CD8-positive, alpha-beta memory T cell (primary cell): ENCODE measurements at regions not wholly inside any gene's neighbourhood (a gene's known extent, or its start where the extent isn't known, plus 50 kb on each side); places are given as distances from the start of the nearest gene placed in this dataset.
A peak's percentile ranks its signal among the peaks of the same experiment; 100 is the strongest.

Experiments used
- CTCF ChIA-PET: fragments of 350-600 bp; sonication (Branson Sonifier 250); formaldehyde crosslinking; loops from one replicate; lab custom pipeline; 2021; ENCODE audit warnings: antibody characterized with exemption; lab: Charles Lee
- POLR2A ChIA-PET: fragments of 350-600 bp; sonication (Branson Sonifier 250); formaldehyde crosslinking; loops from one replicate; lab custom pipeline; 2021; ENCODE audit warnings: antibody characterized with exemption; lab: Charles Lee
- DNase-seq, 5 donors: peaks; one replicate each; pipeline versions ENCODE4 v3.0.0 to v3.0.0-alpha.2; 2020 to 2022; ENCODE audit warnings: mixed read lengths in 1 of 5
- H3K27ac ChIP-seq: one replicate; pipeline ENCODE4 v1.7.0; 2013; ENCODE audit warnings: low read depth, mild to moderate bottlenecking, low read length, moderate library complexity
- H3K27me3 ChIP-seq: 2 replicates; pipeline ENCODE4 v1.7.0; 2013; ENCODE audit warnings: low read length, mild to moderate bottlenecking; ENCODE audit not compliant: insufficient read depth, poor library complexity, severe bottlenecking
- H3K36me3 ChIP-seq: 2 replicates; pipeline ENCODE4 v1.7.0; 2013; ENCODE audit warnings: mild to moderate bottlenecking, low read length, moderate library complexity; ENCODE audit not compliant: insufficient read depth
- H3K4me1 ChIP-seq: 2 replicates; pipeline ENCODE4 v1.7.0; 2013; ENCODE audit warnings: mild to moderate bottlenecking, low read length, moderate library complexity; ENCODE audit not compliant: insufficient read depth
- H3K4me3 ChIP-seq: 2 replicates; pipeline ENCODE4 v1.7.0; 2013; ENCODE audit warnings: mild to moderate bottlenecking, low read length
- H3K9me3 ChIP-seq: 2 replicates; pipeline ENCODE4 v1.7.0; 2013; ENCODE audit warnings: mild to moderate bottlenecking, low read length
- H3K27ac Mint-ChIP-seq, 8 donors: one replicate each; pipeline ENCODE4 v1.8.0; 2020 to 2021; ENCODE audit warnings: mixed read lengths in 8 of 8, mild to moderate bottlenecking in 6 of 8, inconsistent platforms in 3 of 8, moderate library complexity in 3 of 8
- H3K27me3 Mint-ChIP-seq, 2 donors: one replicate each; pipeline ENCODE4 v1.8.0; 2020 to 2021; ENCODE audit warnings: mixed read lengths in 2 of 2, mild to moderate bottlenecking in 1 of 2, moderate library complexity in 1 of 2
- H3K36me3 Mint-ChIP-seq, 3 donors: one replicate each; pipeline ENCODE4 v1.8.0; 2020 to 2021; ENCODE audit warnings: mixed read lengths in 3 of 3, inconsistent platforms in 1 of 3, mild to moderate bottlenecking in 1 of 3
- H3K4me1 Mint-ChIP-seq, 3 donors: one replicate each; pipeline ENCODE4 v1.8.0; 2020 to 2021; ENCODE audit warnings: mixed read lengths in 3 of 3, inconsistent platforms in 1 of 3, mild to moderate bottlenecking in 1 of 3
- H3K4me3 Mint-ChIP-seq, 7 donors: one replicate each; pipeline ENCODE4 v1.8.0; 2020 to 2021; ENCODE audit warnings: mixed read lengths in 7 of 7, mild to moderate bottlenecking in 6 of 7, moderate library complexity in 4 of 7, inconsistent platforms in 2 of 7
- H3K9me3 Mint-ChIP-seq, 5 donors: one replicate each; pipeline ENCODE4 v1.8.0; 2020 to 2022; ENCODE audit warnings: mixed read lengths in 5 of 5, mild to moderate bottlenecking in 3 of 5, moderate library complexity in 2 of 5, inconsistent platforms in 1 of 5

GRCh38 chr1:29540801-29541357 lies 304.6 kb downstream of the PTPRU start:
- H3K4me1 Mint-ChIP-seq: no peaks in the 10 kb centered on the region
- H3K4me3 ChIP-seq: no peak overlapping the region
- H3K36me3 ChIP-seq: no peaks in the 10 kb centered on the region
- H3K27me3 Mint-ChIP-seq: peaks cover 8 to 10% of the 10 kb centered on the region in 2 donors
- H3K36me3 Mint-ChIP-seq: no peaks in the 10 kb centered on the region
- ChIA-PET CTCF (no interaction called here), POLR2A (no interaction called here)
- H3K9me3 Mint-ChIP-seq: no peaks in the 10 kb centered on the region
- no peaks in the 10 kb centered on the region for H3K4me1 ChIP-seq
- no peaks in the 10 kb centered on the region for H3K9me3 ChIP-seq
- no peak overlapping the region for H3K27ac Mint-ChIP-seq
- no peaks in the 10 kb centered on the region for H3K27me3 ChIP-seq
- H3K4me3 Mint-ChIP-seq: no peak overlapping the region
- no peak for DNase-seq
- no peak overlapping the region for H3K27ac ChIP-seq

GRCh38 chr1:29539971-29540370 lies 303.6 kb downstream of the PTPRU start:
- H3K27me3 ChIP-seq: no peaks in the 10 kb centered on the region
- H3K4me3 Mint-ChIP-seq: no peak overlapping the region
- no peaks in the 10 kb centered on the region for H3K4me1 ChIP-seq
- H3K27ac Mint-ChIP-seq: no peak overlapping the region
- peak in 1 of 5 donors; percentile 13 for DNase-seq
- no peaks in the 10 kb centered on the region for H3K36me3 Mint-ChIP-seq
- peaks cover 8 to 10% of the 10 kb centered on the region in 2 donors for H3K27me3 Mint-ChIP-seq
- CTCF ChIA-PET: no interaction called here
- POLR2A ChIA-PET: no interaction called here
- no peak overlapping the region for H3K4me3 ChIP-seq
- H3K9me3 ChIP-seq: no peaks in the 10 kb centered on the region
- peaks cover 0 to 2% (median 0%) of the 10 kb centered on the region in 5 donors for H3K9me3 Mint-ChIP-seq
- no peak overlapping the region for H3K27ac ChIP-seq
- no peaks in the 10 kb centered on the region for H3K36me3 ChIP-seq
- H3K4me1 Mint-ChIP-seq: no peaks in the 10 kb centered on the region

- H3K27me3 Mint-ChIP-seq: peaks cover 4 to 10% of the 10 kb centered on the region in 2 donors
- H3K27ac ChIP-seq: no peak overlapping the region
- no peak overlapping the region for H3K4me3 ChIP-seq
- peaks cover 0 to 2% (median 0%) of the 10 kb centered on the region in 3 donors for H3K36me3 Mint-ChIP-seq
- CTCF ChIA-PET: no interaction called here
- H3K27ac Mint-ChIP-seq: no peak overlapping the region
- POLR2A ChIA-PET: no interaction called here
- no peaks in the 10 kb centered on the region for H3K4me1 ChIP-seq
- peaks cover 0 to 4% (median 0%) of the 10 kb centered on the region in 5 donors for H3K9me3 Mint-ChIP-seq
- H3K4me1 Mint-ChIP-seq: no peaks in the 10 kb centered on the region
- no peaks in the 10 kb centered on the region for H3K9me3 ChIP-seq
- no peaks in the 10 kb centered on the region for H3K36me3 ChIP-seq
- H3K27me3 ChIP-seq: no peaks in the 10 kb centered on the region
- no peak overlapping the region for H3K4me3 Mint-ChIP-seq
- peak in 1 of 5 donors; percentile 23 for DNase-seq
Measured at GRCh38 chr1:29538586-29538985, 302.3 kb downstream of the PTPRU start.

- H3K27ac ChIP-seq: no peak overlapping the region
- Mint-ChIP-seq H3K4me3 (no peak overlapping the region), H3K27me3 (peaks cover 5 to 29% of the 10 kb centered on the region in 2 donors), H3K9me3 (peaks cover 15 to 23% (median 18%) of the 10 kb centered on the region in 5 donors), H3K27ac (no peak overlapping the region), H3K36me3 (peaks cover 0 to 2% (median 0%) of the 10 kb centered on the region in 3 donors), H3K4me1 (no peaks in the 10 kb centered on the region)
- DNase-seq: peak in 1 of 5 donors; percentile 3
- no peaks in the 10 kb centered on the region for H3K4me1 ChIP-seq
- peaks cover 5% of the 10 kb centered on the region for H3K9me3 ChIP-seq
- no peaks in the 10 kb centered on the region for H3K36me3 ChIP-seq
- POLR2A ChIA-PET: no interaction called here
- CTCF ChIA-PET: no interaction called here
- H3K4me3 ChIP-seq: no peak overlapping the region
- H3K27me3 ChIP-seq: no peaks in the 10 kb centered on the region
Measured at GRCh38 chr1:29532751-29533150, 296.4 kb downstream of the PTPRU start.

- Histone ChIP-seq H3K27ac (no peak overlapping the region), H3K36me3 (no peaks in the 10 kb centered on the region), H3K9me3 (peaks cover 5% of the 10 kb centered on the region), H3K4me3 (no peak overlapping the region), H3K4me1 (no peaks in the 10 kb centered on the region), H3K27me3 (no peaks in the 10 kb centered on the region)
- no peaks in the 10 kb centered on the region for H3K4me1 Mint-ChIP-seq
- H3K27ac Mint-ChIP-seq: no peak overlapping the region
- DNase-seq: peak in 1 of 5 donors; percentile 15
- H3K4me3 Mint-ChIP-seq: no peak overlapping the region
- ChIA-PET CTCF (no interaction called here), POLR2A (no interaction called here)
- peaks cover 0 to 2% (median 0%) of the 10 kb centered on the region in 3 donors for H3K36me3 Mint-ChIP-seq
- H3K9me3 Mint-ChIP-seq: peaks cover 15 to 23% (median 18%) of the 10 kb centered on the region in 5 donors
- H3K27me3 Mint-ChIP-seq: peaks cover 4 to 30% of the 10 kb centered on the region in 2 donors
Measured at GRCh38 chr1:29532285-29532684, 296.0 kb downstream of the PTPRU start.

GRCh38 chr1:29531596-29531995 lies 295.3 kb downstream of the PTPRU start:
- H3K4me1 ChIP-seq: no peaks in the 10 kb centered on the region
- peak in 1 of 5 donors; percentile 3 for DNase-seq
- no peak overlapping the region for H3K4me3 ChIP-seq
- no peak overlapping the region for H3K27ac ChIP-seq
- ChIA-PET POLR2A (no interaction called here), CTCF (no interaction called here)
- H3K36me3 Mint-ChIP-seq: peaks cover 0 to 2% (median 0%) of the 10 kb centered on the region in 3 donors
- peaks cover 5% of the 10 kb centered on the region for H3K9me3 ChIP-seq
- no peak overlapping the region for H3K27ac Mint-ChIP-seq
- H3K36me3 ChIP-seq: no peaks in the 10 kb centered on the region
- peaks cover 15 to 23% (median 18%) of the 10 kb centered on the region in 5 donors for H3K9me3 Mint-ChIP-seq
- no peaks in the 10 kb centered on the region for H3K4me1 Mint-ChIP-seq
- no peak overlapping the region for H3K4me3 Mint-ChIP-seq
- H3K27me3 ChIP-seq: no peaks in the 10 kb centered on the region
- H3K27me3 Mint-ChIP-seq: peaks cover 10 to 37% of the 10 kb centered on the region in 2 donors

GRCh38 chr1:29529677-29530278 lies 293.5 kb downstream of the PTPRU start:
- Histone ChIP-seq H3K4me1 (no peaks in the 10 kb centered on the region), H3K27ac (no peak overlapping the region), H3K27me3 (peaks cover 3% of the 10 kb centered on the region), H3K36me3 (no peaks in the 10 kb centered on the region), H3K9me3 (peaks cover 5% of the 10 kb centered on the region), H3K4me3 (no peak overlapping the region)
- Mint-ChIP-seq H3K4me3 (no peak overlapping the region), H3K36me3 (peaks cover 0 to 2% (median 0%) of the 10 kb centered on the region in 3 donors), H3K27ac (no peak overlapping the region), H3K9me3 (peaks cover 15 to 23% (median 18%) of the 10 kb centered on the region in 5 donors), H3K4me1 (no peaks in the 10 kb centered on the region), H3K27me3 (peaks cover 12 to 50% of the 10 kb centered on the region in 2 donors)
- DNase-seq: no peak
- CTCF ChIA-PET: no interaction called here
- POLR2A ChIA-PET: no interaction called here

- no peak overlapping the region for H3K4me3 ChIP-seq
- Mint-ChIP-seq H3K4me3 (no peak overlapping the region), H3K4me1 (no peaks in the 10 kb centered on the region), H3K27ac (no peak overlapping the region), H3K9me3 (peaks cover 11 to 19% (median 18%) of the 10 kb centered on the region in 5 donors), H3K27me3 (peaks cover 15 to 55% of the 10 kb centered on the region in 2 donors), H3K36me3 (no peaks in the 10 kb centered on the region)
- POLR2A ChIA-PET: no interaction called here
- no peak overlapping the region for H3K27ac ChIP-seq
- peaks cover 5% of the 10 kb centered on the region for H3K9me3 ChIP-seq
- H3K27me3 ChIP-seq: peaks cover 3% of the 10 kb centered on the region
- H3K4me1 ChIP-seq: no peaks in the 10 kb centered on the region
- DNase-seq: peak in 1 of 5 donors; percentile 8
- CTCF ChIA-PET: no interaction called here
- no peaks in the 10 kb centered on the region for H3K36me3 ChIP-seq
Measured at GRCh38 chr1:29527314-29528004, 291.1 kb downstream of the PTPRU start.
